K562 (cell line): ENCODE measurements at regions not wholly inside any gene's neighbourhood (a gene's known extent, or its start where the extent isn't known, plus 50 kb on each side); places are given as distances from the start of the nearest gene placed in this dataset.

Source experiments
- ATAC-seq: fragments of 200-7000 bp; cut with Tn5 transposase; 3 replicates; pipeline ENCODE4 v1.9.1; 2020; ENCODE audit warnings: moderate library complexity
- BruUV-seq: library from RNA; stranded (reverse); fragments of 400-500 nt; replicated peaks from 2 replicates; lab custom pipeline; 2021; lab: Mats Ljungman, UMichigan
- CTCF ChIA-PET: fragments of 300-600 bp; formaldehyde crosslinking; extraction: SDS; loops from one replicate; lab custom pipeline; 2021; ENCODE audit warnings: low intra/inter-chr PET ratio; lab: Yijun Ruan, JAX
- POLR2A ChIA-PET: fragments of 300-600, 350-650 bp; sonication (Branson Sonifier 250); formaldehyde crosslinking; extraction: SDS; loops from one replicate; lab custom pipeline; 2021; ENCODE audit warnings: antibody characterized with exemption, inconsistent platforms; lab: Yijun Ruan, JAX
- DNase-seq, 4 experiments: peaks; one replicate each; pipeline versions ENCODE4 v3.0.0 to v3.0.0-alpha.2; 2011 to 2018; ENCODE audit warnings: low spot score in 3 of 4, mixed read lengths in 3 of 4; ENCODE audit errors: extremely low read depth in 1 of 4
- FAIRE-seq: peaks from 2 replicates; lab custom pipeline; 2011; peaks lifted over from hg19 to GRCh38; lab: Jason Lieb, UNC
- H2AFZ ChIP-seq: 2 replicates; pipeline ENCODE4 v1.6.0; 2011; ENCODE audit warnings: low read depth, low read length, control low read depth, inconsistent platforms
- H3K27ac ChIP-seq: fragments of 200-600 bp; 3 replicates; pipeline ENCODE4 v1.8.0; 2011; ENCODE audit warnings: low read depth, mild to moderate bottlenecking, control low read depth, inconsistent platforms, low read length, moderate library complexity, mixed read lengths; ENCODE audit errors: extremely low read depth
- H3K27me3 ChIP-seq, 2 experiments: fragments of 300-600 bp in 1 of 2; 2 replicates in 1 of 2; 3 replicates in 1 of 2; pipeline versions ENCODE4 v1.6.0 to v1.8.0; 2011; ENCODE audit warnings: inconsistent platforms in 2 of 2, low read length in 2 of 2, mild to moderate bottlenecking in 1 of 2, mixed read lengths in 1 of 2, moderate library complexity in 1 of 2; ENCODE audit not compliant: control insufficient read depth in 2 of 2, insufficient read depth in 2 of 2
- H3K36me3 ChIP-seq: fragments of 300-600 bp; 3 replicates; pipeline ENCODE4 v1.8.0; 2011; ENCODE audit warnings: mild to moderate bottlenecking, low read length, inconsistent platforms; ENCODE audit not compliant: control insufficient read depth, insufficient read depth
- H3K4me1 ChIP-seq, 2 experiments: fragments of 200-600 bp in 1 of 2; replicated peaks in 1 of 2; 2 replicates in 1 of 2; 3 replicates in 1 of 2; pipeline versions ENCODE4 v1.5.1 to v1.8.0; 2011; ENCODE audit warnings: inconsistent platforms in 2 of 2, low read length in 2 of 2, mild to moderate bottlenecking in 1 of 2, mixed read lengths in 1 of 2, moderate library complexity in 1 of 2; ENCODE audit not compliant: control insufficient read depth in 2 of 2, insufficient read depth in 2 of 2
- H3K4me2 ChIP-seq: 2 replicates; pipeline ENCODE4 v1.6.1; 2011; ENCODE audit warnings: low read length, control low read depth, inconsistent platforms, mixed read lengths; ENCODE audit not compliant: insufficient read depth
- H3K4me3 ChIP-seq: fragments of 200-600 bp; sonication (generic), shearing (Covaris generic); 2 replicates; pipeline ENCODE4 v1.5.1; 2016; ENCODE audit warnings: control low read depth, inconsistent platforms
- H3K79me2 ChIP-seq: fragments of 200-600 bp; 3 replicates; pipeline ENCODE4 v1.8.0; 2011; ENCODE audit warnings: low read length, inconsistent platforms; ENCODE audit not compliant: control insufficient read depth, insufficient read depth
- H3K9ac ChIP-seq, 2 experiments: 2 replicates each; pipeline versions ENCODE4 v1.6.0 to v1.6.1; 2011; ENCODE audit warnings: low read depth in 2 of 2, low read length in 2 of 2, control low read depth in 1 of 2, inconsistent platforms in 1 of 2, mild to moderate bottlenecking in 1 of 2, mixed read lengths in 1 of 2; ENCODE audit not compliant: insufficient read depth in 1 of 2
- H3K9me1 ChIP-seq: one replicate; pipeline ENCODE4 v1.6.0; 2011; ENCODE audit warnings: inconsistent platforms, mild to moderate bottlenecking, low read length, moderate library complexity; ENCODE audit not compliant: control insufficient read depth, insufficient read depth
- H3K9me3 ChIP-seq: replicated peaks from 2 replicates; pipeline ENCODE4 v1.5.1; 2011; ENCODE audit warnings: low read depth, low read length, inconsistent platforms; ENCODE audit not compliant: control insufficient read depth, insufficient read depth
- H4K20me1 ChIP-seq: replicated peaks from 2 replicates; pipeline ENCODE4 v1.6.1; 2011; ENCODE audit warnings: low read length, inconsistent platforms, mixed read lengths; ENCODE audit not compliant: control insufficient read depth, insufficient read depth
- U2AF1 ChIP-seq: fragments of 200-400 bp; formaldehyde crosslinking; optimal IDR thresholded peaks from 2 replicates; pipeline ENCODE3; 2017; ENCODE audit warnings: mild to moderate bottlenecking, low read depth, low read length, moderate library complexity
- WGBS: fragments of 100-300 bp; shearing (Covaris generic); methylation state at CpG from one replicate; pipeline ENCODE4 v1.1.6; 2016; ENCODE audit warnings: low coverage, mixed read lengths; ENCODE audit not compliant: insufficient coverage; ENCODE audit errors: missing lambda C conversion rate; 5-methylcytosine and 5-hydroxymethylcytosine counted together
- in situ Hi-C: fragments of 300-500 bp; cut with MboI; formaldehyde crosslinking; loops from 4 replicates; pipeline ENCODE4 v1.15.0; 2018; ENCODE audit warnings: inconsistent platforms, mixed read lengths
- intact Hi-C: fragments of 100-400 bp; cut with micrococcal nuclease; formaldehyde crosslinking; loops from 2 replicates; pipeline ENCODE4 v1.14.2; 2022
- TF ChIP-seq, protein P1 (sequence below), 2 experiments: fragments of 450-650 bp in 1 of 2; sonication (generic) in 1 of 2; formaldehyde crosslinking in 1 of 2; IDR thresholded peaks in 1 of 2; conservative IDR thresholded peaks in 1 of 2; 2 replicates each; pipeline versions ENCODE4 v1.6.1 to v1.8.1; 2016 to 2023; ENCODE audit warnings: mild to moderate bottlenecking in 2 of 2, moderate library complexity in 2 of 2, inconsistent platforms in 1 of 2, missing genetic modification reagents in 1 of 2

DNA sequence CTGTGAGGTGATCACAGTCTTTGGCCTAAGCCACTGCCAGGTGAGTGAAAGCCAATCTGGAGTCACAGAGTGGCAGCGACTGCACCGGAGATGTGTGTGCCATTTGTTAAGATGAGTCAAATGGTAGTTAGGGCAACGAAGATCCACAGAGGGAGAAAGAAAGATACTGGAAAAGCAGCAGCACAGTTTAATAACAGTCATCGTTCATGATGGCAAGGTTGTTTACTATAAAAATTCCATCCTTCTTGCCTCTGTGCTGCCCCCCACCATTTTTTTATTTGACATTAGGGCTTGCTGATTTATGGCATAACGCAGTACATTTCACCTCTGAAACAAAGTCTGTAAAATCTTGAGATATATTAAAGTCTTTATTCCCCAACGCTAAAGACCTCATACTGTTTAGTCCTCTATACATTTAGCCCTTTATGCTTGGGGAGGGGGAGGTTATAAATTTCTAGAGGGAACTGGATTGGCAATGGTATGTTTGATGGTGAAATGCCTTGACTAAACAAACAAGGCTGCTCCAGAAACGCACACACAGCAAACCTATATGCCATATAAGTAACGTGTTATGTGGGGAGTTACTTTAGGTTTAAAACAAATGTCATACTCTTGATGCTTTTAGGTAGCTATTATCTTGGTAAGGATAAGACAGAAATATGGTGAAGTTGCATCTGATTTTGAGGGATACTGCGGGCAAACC lies 55.8 kb upstream of the ABL1 start:
- peaks cover 4% of the 10 kb centered on the region for H3K9me1 ChIP-seq
- DNase-seq (no peak), ATAC-seq (no peak), FAIRE-seq (no peak)
- in situ Hi-C loops: no loop called here
- no peak overlapping the region for H3K27ac ChIP-seq
- H3K27me3 ChIP-seq: no peaks in the 10 kb centered on the region
- ChIA-PET CTCF (interaction anchor here (1.7 kb wide), 1 partner anchor 84 kb away, joined by 5 read pairs; no protein-coding TSS in a partner anchor), POLR2A (interaction anchor here (0.6 to 2.6 kb wide), 6 partner anchors 11 to 82 kb away, joined by 3 to 13 read pairs (median 4); no protein-coding TSS in a partner anchor)
- no peaks in the 10 kb centered on the region; the same call in 1 of the 2 replicates for H4K20me1 ChIP-seq
- no peak overlapping the region for H2AFZ ChIP-seq
- WGBS: 81% methylated on average over 9 of the region's 9 CpGs
- intact Hi-C loops: no loop called here
- H3K4me1 ChIP-seq: no peaks in the 10 kb centered on the region
- no peaks in the 10 kb centered on the region for H3K79me2 ChIP-seq
- peaks cover 3% of the 10 kb centered on the region; the same call in 1 of the 2 replicates for H3K9me3 ChIP-seq
- no peak overlapping the region for H3K9ac ChIP-seq
- peaks cover 32% of the 10 kb centered on the region; the same call in 2 of the 3 replicates for H3K36me3 ChIP-seq
- H3K4me3 ChIP-seq: no peak overlapping the region
- H3K4me2 ChIP-seq: no peak overlapping the region
- no peak for TF ChIP-seq U2AF1
- TF ChIP-seq, protein P1, sequence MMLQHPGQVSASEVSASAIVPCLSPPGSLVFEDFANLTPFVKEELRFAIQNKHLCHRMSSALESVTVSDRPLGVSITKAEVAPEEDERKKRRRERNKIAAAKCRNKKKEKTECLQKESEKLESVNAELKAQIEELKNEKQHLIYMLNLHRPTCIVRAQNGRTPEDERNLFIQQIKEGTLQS (IDR thresholded peaks at IDR 0.05): no peak
- TF ChIP-seq, protein P1 (CRISPR knock-in tag; conservative IDR thresholded peaks at IDR 0.05): 0 out of 2 replicates have a peak, but pooled peaks have one; percentile 22
- no TSS peak for BruUV-seq
